Left cardiac atrium (tissue), 4 donors: ENCODE measurements at regions not wholly inside any gene's neighbourhood (a gene's known extent, or its start where the extent isn't known, plus 50 kb on each side); places are given as distances from the start of the nearest gene placed in this dataset.
A peak's percentile ranks its signal among the peaks of the same experiment; 100 is the strongest.

ENCODE experiments used
- ATAC-seq, 2 donors: fragments of 200-7000 bp; cut with Tn5 transposase; one replicate each; pipeline ENCODE4 v1.9.1; 2020; ENCODE audit warnings: mild to moderate bottlenecking in 2 of 2, moderate library complexity in 2 of 2
- DNase-seq: peaks from one replicate; pipeline ENCODE4 v3.0.0-alpha.2; 2020
- intact Hi-C, 2 donors: fragments of 100-400 bp; cut with DNase I; formaldehyde crosslinking; loops; one replicate each; pipeline versions ENCODE4 v1.14.1 to v1.15.1; 2022 to 2023
- donor health status: DM: no; HTN: yes; CAD: no.
- donor health status: DM: no; HTN: yes; CAD: no; lungs with severe emphysema.
- donor health status: DM: yes; HTN: yes; CAD: no.
- donor health status: Dilated cardiomyopathy.

DNA sequence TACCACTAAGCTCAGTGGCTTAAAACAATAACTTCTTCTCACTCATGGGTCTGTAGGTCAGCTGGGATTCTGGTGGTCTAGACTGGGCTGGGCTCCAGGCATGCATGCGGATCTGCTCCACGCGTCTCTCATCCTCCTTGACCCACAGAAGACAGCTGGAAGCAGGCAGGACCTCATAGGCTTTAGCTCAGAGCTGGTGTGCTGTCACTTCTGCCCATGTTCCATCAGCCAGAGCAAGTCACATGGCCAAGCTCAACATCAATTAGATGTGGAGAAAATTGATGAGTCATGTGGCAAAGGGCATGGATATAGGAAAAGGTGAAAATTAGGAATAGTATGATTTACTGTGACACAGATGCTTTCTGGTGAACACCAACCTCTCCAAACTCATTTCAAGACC lies 57.4 kb upstream of the PSMF1 start:
- DNase-seq (no peak), ATAC-seq (no peak)
- intact Hi-C loops = no loop called here

DNA sequence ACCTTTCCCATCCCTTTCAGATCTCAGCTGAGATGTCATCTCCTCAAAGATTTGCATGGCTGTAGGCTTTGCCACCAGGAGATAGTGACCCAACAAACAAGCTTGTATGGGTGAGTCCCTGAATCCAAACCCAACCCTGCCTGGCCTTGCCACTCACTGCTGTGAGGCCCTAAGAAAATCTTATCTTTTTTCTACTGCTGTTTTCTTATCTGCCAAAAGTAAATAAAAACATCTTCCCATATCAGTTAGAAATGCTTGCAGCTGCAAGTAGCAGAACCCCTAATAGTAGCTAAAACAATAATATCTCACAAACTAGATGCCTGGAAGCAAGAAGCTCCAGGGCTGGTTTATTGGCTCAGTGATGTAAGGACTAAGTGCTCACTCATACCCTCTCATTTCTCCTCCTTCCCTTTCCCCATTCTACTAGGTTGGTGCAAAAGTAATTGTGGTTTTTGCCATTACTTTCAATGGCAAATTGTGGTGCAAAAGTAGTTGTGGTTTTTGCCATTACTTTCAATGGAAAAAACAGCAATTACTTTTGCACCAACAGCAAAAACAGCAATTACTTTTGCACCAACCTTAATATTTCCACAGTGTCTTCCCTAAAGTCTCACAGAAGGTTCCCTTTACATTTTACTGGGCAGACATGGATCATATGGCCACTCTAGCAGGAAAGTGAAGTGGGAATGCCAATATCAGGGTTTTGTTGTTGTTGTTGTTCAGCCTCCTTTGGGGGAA lies 56.7 kb upstream of the PSMF1 start:
- DNase-seq (no peak), ATAC-seq (no peak)
- intact Hi-C loops = no loop called here

DNA sequence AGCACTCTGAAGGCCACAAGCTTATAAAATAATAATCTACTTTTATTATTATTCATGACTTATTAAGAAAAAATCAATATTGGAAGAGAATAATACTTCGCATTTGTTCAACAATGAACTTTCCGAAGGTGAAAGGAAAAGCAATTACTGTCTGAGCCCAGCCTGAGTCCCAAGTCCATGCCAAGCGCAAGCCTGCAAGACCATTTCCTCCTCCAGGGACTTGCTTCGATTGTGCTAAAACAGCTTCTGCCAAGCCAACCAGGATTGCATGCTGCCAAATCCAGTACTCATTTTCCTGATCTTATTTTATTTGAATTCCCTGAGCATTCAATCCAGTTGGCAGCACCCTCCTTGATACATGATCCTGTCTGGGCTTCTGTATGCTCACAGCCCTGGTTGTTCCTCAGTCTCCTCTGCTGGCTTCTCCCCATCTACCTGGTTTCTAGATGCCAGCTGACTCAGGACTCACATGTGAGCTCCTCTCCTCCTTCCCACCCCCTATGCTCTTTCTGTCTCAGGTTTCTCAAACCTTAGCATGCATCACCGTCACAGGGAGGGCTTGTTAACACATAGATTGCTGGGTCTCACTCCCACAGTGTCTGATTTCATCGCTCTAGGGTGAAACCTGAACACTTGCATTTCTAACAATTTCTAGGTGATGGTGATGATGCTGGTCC lies 55.9 kb upstream of the PSMF1 start:
- no peak for DNase-seq
- peak in 1 of 2 donors; percentile 61 for ATAC-seq
- intact Hi-C loops = no loop called here
